HG02798 (cell line): ENCODE measurements at regions not wholly inside any gene's neighbourhood (a gene's known extent, or its start where the extent isn't known, plus 50 kb on each side); places are given as distances from the start of the nearest gene placed in this dataset.

Source experiments
- ATAC-seq: cut with Tn5 transposase; IDR thresholded peaks from one replicate; pipeline ENCODE4 v1.9.1; 2021; ENCODE audit warnings: mild to moderate bottlenecking; ENCODE audit not compliant: unreplicated experiment, poor library complexity

DNA sequence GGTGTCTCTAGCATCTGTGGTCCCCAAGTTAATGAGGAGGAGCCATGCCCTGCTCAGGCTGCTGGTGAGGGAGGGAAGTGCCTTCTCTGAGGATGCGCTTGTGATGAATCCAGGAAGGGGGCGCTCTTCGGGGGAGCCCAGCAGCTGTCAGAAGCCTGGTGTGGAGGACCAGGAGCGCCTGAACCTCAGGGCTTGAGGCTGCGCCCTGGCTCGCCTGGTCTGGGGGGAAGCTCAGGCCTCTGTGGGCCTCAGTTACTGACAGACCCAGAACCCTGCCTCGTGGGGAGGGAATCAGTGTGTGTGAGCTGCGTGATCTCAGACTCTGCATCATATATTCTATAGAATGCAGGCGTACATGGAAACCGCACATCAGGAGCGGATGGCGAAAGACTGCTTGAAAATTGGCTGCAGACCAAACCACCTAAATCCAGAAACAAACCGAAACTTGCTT, 126.1 kb downstream of the SEC14L1 start:
- ATAC-seq: no peak

DNA sequence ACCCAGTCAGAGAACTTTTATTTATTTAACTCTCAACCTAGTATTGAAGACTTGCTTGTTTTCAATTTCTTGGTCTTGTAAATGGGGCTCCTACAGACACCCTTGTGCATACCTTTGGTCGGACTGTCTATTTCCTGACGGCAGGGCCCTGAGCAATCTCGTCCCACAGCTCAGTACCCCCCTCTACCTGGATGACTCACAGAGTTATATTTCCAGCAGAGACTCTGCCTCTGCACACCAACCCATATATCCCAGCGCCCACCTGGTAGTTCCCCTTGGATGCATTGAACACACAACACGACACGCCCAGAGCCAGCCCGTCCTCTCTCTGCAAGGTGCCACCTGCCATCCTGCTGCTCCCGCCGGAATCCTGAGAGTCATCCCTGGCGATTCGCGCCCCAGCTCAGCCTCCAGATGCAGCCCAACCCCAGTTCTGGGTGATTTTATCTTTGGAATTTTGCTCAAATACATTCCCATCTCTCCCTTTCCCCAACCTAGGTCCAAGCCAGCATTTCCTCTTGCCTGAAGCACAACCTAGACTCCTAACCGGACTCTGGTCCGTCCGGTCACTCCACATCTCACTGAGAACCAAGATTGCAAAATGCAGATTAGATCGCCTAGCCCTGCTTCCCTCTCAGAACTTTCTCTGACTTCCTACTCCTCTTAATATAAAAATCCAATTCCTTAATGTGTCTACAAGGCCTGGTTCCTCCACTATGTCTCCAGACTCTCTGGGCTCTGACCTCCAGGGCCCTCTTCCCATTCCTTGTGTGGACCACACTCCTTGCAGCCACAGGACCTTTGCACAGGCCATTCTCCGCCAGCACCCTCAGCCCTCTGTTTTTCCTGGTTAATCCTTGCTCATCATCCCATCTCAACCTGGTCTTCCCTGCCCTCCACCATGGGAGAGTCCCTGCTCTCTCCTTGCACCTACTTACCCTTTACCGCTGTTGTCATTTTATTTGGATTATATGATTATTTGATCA, 129.2 kb downstream of the SEC14L1 start:
- ATAC-seq: no peak

DNA sequence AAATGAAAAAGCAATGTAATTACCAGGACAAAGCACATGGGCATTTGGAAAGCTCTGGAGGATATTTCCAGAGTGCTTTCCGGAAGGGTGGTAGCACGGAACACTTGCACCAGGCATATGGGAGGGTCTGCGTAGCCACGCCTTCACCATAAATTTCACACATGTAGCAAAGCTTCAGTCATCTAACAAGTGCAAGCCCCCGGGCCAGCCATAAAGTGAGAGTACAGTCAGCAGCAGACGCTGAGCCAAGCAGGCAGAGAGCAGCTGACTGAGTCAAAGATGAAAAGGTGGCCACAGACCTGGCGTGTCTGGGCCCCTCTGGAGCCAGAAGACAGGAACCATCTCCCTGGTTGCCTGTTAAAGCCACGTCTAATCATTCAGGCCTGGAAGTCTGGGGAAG, 130.6 kb downstream of the SEC14L1 start:
- ATAC-seq: no peak

GRCh38 chr17:77273397-77274085, 132.8 kb downstream of the SEC14L1 start:
- no peak for ATAC-seq

DNA sequence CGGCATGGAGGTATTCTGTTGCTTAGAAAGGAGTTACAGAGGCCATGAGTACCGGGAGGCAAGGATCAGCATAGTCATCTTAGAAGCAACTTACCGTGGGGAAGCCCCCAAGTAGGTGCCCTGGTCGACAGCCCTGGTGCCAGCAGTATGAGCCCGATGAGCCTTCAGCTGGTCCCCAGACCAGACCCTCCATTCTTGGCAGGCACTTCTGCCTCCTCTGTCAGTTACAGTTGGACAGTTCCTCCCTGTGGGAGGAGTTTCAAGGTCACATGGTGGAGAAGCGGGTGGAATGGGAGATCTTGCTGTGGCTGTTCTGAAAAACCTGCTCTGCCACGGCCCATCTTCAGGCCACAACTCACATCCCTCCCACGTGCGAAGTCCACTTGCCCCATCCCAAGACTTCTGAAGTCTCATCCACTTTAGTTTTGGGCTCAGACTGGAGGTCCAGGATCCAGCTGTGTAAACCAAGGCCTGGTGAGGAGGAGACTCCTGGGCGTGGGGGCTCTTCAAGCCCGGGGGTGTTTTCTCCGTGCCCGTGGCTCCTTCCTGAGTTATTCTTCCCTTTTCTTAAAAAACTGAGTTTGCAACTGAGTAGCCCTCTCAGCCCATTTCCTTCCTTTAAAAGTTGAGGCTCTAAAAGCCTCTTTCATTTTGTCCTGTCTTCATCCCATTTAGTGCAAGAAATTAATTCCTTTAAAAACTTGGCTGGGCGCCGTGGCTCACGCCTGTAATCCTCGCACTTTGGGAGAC, 133.5 kb downstream of the SEC14L1 start:
- no peak for ATAC-seq

DNA sequence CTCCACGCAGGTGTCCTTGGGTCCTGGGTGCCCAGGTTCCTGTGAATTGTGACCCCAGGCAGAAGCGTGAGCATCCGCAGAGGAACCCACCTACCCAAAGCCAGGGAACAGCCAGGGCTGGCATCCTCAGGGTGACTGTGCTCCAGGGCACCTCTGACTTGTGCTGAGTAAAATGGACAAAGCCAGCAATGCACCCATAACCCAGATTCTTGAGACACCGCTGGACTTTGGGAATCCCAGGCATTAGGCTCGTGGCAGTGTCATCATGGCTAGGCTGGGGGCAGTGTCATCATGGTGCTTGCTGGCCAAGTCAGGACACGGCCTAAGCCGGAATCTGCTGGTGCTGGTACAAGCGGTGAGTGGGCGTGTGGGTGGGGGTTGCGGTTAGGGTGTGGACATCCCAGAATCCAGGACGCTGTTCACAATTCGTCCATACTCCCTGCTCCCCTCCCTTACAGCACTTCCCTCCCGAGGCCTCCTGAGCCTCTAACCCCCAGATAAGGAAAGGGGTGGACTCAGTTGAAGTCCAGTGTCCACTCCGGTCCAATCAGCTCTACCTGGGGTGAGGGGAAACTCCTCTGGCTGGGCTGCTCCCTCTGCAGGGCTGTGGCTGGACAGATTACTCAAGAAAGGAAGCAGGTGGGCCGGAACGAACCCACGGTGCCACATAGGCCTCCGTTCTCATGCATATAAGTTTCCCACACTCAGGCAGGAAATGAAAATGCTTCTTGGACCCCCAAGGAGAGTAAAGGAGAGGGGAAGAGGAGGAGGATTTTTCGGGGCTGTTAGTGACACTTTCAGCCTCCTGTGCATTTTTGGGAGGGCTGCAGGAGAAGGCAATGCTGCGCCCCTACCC, 138.9 kb downstream of the SEC14L1 start:
- no peak for ATAC-seq

DNA sequence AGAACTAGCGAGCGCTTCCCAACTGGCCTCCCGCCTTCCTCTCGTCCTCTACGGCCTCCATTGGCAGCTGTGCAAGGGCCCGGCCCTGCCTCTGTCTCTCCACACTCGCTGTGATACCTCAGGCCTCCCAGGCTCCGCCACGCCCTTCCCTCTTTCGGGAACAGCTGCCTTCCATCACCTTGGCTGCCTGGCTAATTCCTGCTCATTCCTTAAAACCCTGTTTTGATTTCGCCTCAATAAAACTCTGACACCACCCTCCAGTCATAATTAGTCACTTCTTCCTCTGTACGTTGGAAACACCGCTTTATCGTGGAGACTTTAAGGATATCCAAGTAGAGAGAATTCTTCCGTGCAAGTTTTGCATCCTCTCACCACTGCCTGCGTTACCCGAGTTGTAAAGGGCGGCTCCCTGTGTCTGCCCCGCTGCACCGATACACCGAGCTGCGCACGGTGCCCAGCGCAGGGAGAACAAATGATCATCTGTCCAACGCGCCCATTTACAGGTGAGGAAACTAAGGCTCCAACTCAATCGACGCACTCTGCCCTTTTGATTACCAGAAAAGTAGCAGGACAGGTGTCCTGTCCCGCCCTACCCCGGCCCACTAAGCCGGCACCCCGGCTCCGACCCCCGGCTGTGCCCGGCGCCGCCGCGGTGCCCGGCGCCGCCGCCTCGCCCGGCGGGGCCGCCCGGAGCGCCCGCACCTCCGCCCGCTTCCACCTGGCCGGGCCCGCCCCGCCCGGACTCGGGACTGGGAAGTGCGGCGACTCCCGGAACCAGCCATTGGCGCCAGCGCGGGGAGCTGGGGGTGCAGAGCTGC, 139.7 kb downstream of the SEC14L1 start:
- ATAC-seq: peak; percentile 8

- ATAC-seq: peak; percentile 80
Measured at GRCh38 chr17:77281122-77281903, 140.5 kb downstream of the SEC14L1 start.

DNA sequence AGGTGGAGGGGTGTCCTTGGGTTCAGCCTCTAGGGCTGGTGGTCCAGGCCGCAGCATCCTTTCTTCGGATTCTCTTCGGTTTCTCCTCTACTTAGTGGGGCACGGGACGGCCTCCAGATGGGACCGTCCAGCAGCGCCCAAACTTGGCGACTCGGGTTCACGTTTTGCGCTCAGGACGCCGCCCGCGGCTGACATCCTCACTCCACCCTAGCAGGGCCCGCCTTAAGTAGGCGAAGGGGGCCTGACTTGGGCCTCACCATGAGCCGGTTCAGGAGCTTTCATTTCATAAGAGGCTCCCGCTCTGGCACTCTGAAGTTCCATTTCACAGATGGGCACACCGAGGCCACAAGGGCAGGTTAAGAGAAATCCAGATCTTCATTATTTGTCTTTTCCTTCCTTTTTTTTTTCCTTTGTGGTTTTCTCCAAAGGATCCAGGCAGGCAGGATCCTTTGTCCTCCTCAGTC, 141.2 kb downstream of the SEC14L1 start:
- peak; percentile 22 for ATAC-seq

- ATAC-seq: no peak
Measured at GRCh38 chr17:77282524-77283515, 142.1 kb downstream of the SEC14L1 start.

- ATAC-seq: no peak
Measured at GRCh38 chr17:77284023-77284617, 143.4 kb downstream of the SEC14L1 start.

DNA sequence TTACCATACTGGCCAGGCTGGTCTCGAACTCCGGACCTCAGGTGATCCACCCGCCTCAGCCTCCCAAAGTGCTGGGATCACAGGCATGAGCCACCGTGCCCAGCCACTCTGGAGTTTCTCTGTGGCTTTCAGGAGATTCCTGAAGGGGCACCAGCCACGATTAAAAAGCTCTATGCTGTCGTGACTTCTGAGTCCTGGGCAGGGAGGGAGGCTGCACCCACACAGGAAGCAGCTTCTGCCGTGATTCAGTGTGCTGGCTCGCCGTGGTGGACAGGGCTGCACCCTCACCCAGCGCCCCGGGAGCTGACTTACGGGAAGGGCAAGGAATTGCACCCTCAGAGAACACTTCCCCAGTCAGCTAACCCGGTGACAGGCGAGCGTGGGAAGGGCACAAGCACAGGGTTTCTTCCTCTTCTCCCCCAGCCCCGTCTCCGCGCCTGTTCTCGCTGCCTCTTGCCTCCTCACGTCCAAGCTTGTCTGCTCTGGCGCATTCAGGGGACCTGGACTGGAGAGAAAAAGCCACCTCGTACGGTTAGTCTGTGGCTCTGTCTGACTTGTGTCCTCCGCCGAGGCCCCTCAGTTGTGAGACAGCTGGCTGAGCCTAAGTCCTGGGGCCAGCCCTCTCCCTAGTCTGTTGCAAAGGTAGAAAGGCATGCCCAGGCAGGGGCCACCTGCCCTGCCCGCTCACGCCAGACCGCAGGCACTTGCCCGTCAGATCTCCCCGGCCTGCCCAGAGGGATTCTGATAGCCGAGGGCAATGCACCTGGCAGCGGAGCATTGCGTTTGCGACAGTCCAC, 145.0 kb downstream of the SEC14L1 start:
- no peak for ATAC-seq

GRCh38 chr17:77286391-77286640, 145.5 kb downstream of the SEC14L1 start:
- ATAC-seq: no peak

- ATAC-seq: no peak
Measured at GRCh38 chr17:77286641-77287431, 146.1 kb downstream of the SEC14L1 start.

GRCh38 chr17:77287432-77288068, 146.8 kb downstream of the SEC14L1 start:
- ATAC-seq: no peak
